Left ventricle myocardium superior (tissue), 1 donor: ENCODE measurements at regions not wholly inside any gene's neighbourhood (a gene's known extent, or its start where the extent isn't known, plus 50 kb on each side); places are given as distances from the start of the nearest gene placed in this dataset. TPM values are rescaled to one million over a fixed set of nuclear protein-coding genes. Genes with fewer than 3 reads are reported as not detected.

Source experiments
- ATAC-seq: fragments of 200-7000 bp; cut with Tn5 transposase; one replicate; pipeline ENCODE4 v1.9.1; 2020; ENCODE audit warnings: mild to moderate bottlenecking, moderate library complexity
- DNase-seq: peaks from one replicate; pipeline ENCODE4 v3.0.0-alpha.2; 2020
- intact Hi-C: fragments of 100-400 bp; cut with micrococcal nuclease; formaldehyde crosslinking; loops from one replicate; pipeline ENCODE4 v1.11.0; 2022
- microRNA-seq: library from miRNA; unstranded; fragments of <30 nt; microRNA quantifications from one replicate; pipeline ENCODE4 v1.2.0, GENCODE V29; 2020; ENCODE audit warnings: borderline number of aligned reads
- donor health status: DM: no; HTN: yes; CAD: no; lungs with severe emphysema.

- DNase-seq: peak; percentile 29
- intact Hi-C loops: no loop called here
- ATAC-seq: peak; percentile 71
Measured at GRCh38 chr2:51103205-51103604, 71.3 kb upstream of the NRXN1 start.

GRCh38 chr2:51093016-51093415 is 61.1 kb upstream of the NRXN1 start:
- intact Hi-C loops: no loop called here
- ATAC-seq (no peak), DNase-seq (no peak)

GRCh38 chr2:51085420-51086068 is 53.6 kb upstream of the NRXN1 start:
- intact Hi-C loops: no loop called here
- ATAC-seq: no peak

GRCh38 chr2:51084750-51085149 is 52.8 kb upstream of the NRXN1 start:
- intact Hi-C loops: no loop called here
- DNase-seq: no peak
- no peak for ATAC-seq

More at GRCh38 chr2:51085420-51086068, 53.6 kb upstream of the NRXN1 start:
- no peak for DNase-seq

Small RNA genes in the stretch of these regions (microRNA-seq; reads per million reads assigned to microRNA genes)
- not detected for gene MIR4431
